K562 (cell line): ENCODE measurements at regions not wholly inside any gene's neighbourhood (a gene's known extent, or its start where the extent isn't known, plus 50 kb on each side); places are given as distances from the start of the nearest gene placed in this dataset.

Source experiments
- ATAC-seq: fragments of 200-7000 bp; cut with Tn5 transposase; 3 replicates; pipeline ENCODE4 v1.9.1; 2020; ENCODE audit warnings: moderate library complexity
- BruUV-seq: library from RNA; stranded (reverse); fragments of 400-500 nt; replicated peaks from 2 replicates; lab custom pipeline; 2021; lab: Mats Ljungman, UMichigan
- CTCF ChIA-PET: fragments of 300-600 bp; formaldehyde crosslinking; extraction: SDS; loops from one replicate; lab custom pipeline; 2021; ENCODE audit warnings: low intra/inter-chr PET ratio; lab: Yijun Ruan, JAX
- POLR2A ChIA-PET: fragments of 300-600, 350-650 bp; sonication (Branson Sonifier 250); formaldehyde crosslinking; extraction: SDS; loops from one replicate; lab custom pipeline; 2021; ENCODE audit warnings: antibody characterized with exemption, inconsistent platforms; lab: Yijun Ruan, JAX
- DNase-seq, 4 experiments: peaks; one replicate each; pipeline versions ENCODE4 v3.0.0 to v3.0.0-alpha.2; 2011 to 2018; ENCODE audit warnings: low spot score in 3 of 4, mixed read lengths in 3 of 4; ENCODE audit errors: extremely low read depth in 1 of 4
- FAIRE-seq: peaks from 2 replicates; lab custom pipeline; 2011; peaks lifted over from hg19 to GRCh38; lab: Jason Lieb, UNC
- H2AFZ ChIP-seq: 2 replicates; pipeline ENCODE4 v1.6.0; 2011; ENCODE audit warnings: low read depth, low read length, control low read depth, inconsistent platforms
- H3K27ac ChIP-seq: fragments of 200-600 bp; 3 replicates; pipeline ENCODE4 v1.8.0; 2011; ENCODE audit warnings: low read depth, mild to moderate bottlenecking, control low read depth, inconsistent platforms, low read length, moderate library complexity, mixed read lengths; ENCODE audit errors: extremely low read depth
- H3K27me3 ChIP-seq, 2 experiments: fragments of 300-600 bp in 1 of 2; 2 replicates in 1 of 2; 3 replicates in 1 of 2; pipeline versions ENCODE4 v1.6.0 to v1.8.0; 2011; ENCODE audit warnings: inconsistent platforms in 2 of 2, low read length in 2 of 2, mild to moderate bottlenecking in 1 of 2, mixed read lengths in 1 of 2, moderate library complexity in 1 of 2; ENCODE audit not compliant: control insufficient read depth in 2 of 2, insufficient read depth in 2 of 2
- H3K36me3 ChIP-seq: fragments of 300-600 bp; 3 replicates; pipeline ENCODE4 v1.8.0; 2011; ENCODE audit warnings: mild to moderate bottlenecking, low read length, inconsistent platforms; ENCODE audit not compliant: control insufficient read depth, insufficient read depth
- H3K4me1 ChIP-seq, 2 experiments: fragments of 200-600 bp in 1 of 2; replicated peaks in 1 of 2; 2 replicates in 1 of 2; 3 replicates in 1 of 2; pipeline versions ENCODE4 v1.5.1 to v1.8.0; 2011; ENCODE audit warnings: inconsistent platforms in 2 of 2, low read length in 2 of 2, mild to moderate bottlenecking in 1 of 2, mixed read lengths in 1 of 2, moderate library complexity in 1 of 2; ENCODE audit not compliant: control insufficient read depth in 2 of 2, insufficient read depth in 2 of 2
- H3K4me2 ChIP-seq: 2 replicates; pipeline ENCODE4 v1.6.1; 2011; ENCODE audit warnings: low read length, control low read depth, inconsistent platforms, mixed read lengths; ENCODE audit not compliant: insufficient read depth
- H3K4me3 ChIP-seq: fragments of 200-600 bp; sonication (generic), shearing (Covaris generic); 2 replicates; pipeline ENCODE4 v1.5.1; 2016; ENCODE audit warnings: control low read depth, inconsistent platforms
- H3K79me2 ChIP-seq: fragments of 200-600 bp; 3 replicates; pipeline ENCODE4 v1.8.0; 2011; ENCODE audit warnings: low read length, inconsistent platforms; ENCODE audit not compliant: control insufficient read depth, insufficient read depth
- H3K9ac ChIP-seq, 2 experiments: 2 replicates each; pipeline versions ENCODE4 v1.6.0 to v1.6.1; 2011; ENCODE audit warnings: low read depth in 2 of 2, low read length in 2 of 2, control low read depth in 1 of 2, inconsistent platforms in 1 of 2, mild to moderate bottlenecking in 1 of 2, mixed read lengths in 1 of 2; ENCODE audit not compliant: insufficient read depth in 1 of 2
- H3K9me1 ChIP-seq: one replicate; pipeline ENCODE4 v1.6.0; 2011; ENCODE audit warnings: inconsistent platforms, mild to moderate bottlenecking, low read length, moderate library complexity; ENCODE audit not compliant: control insufficient read depth, insufficient read depth
- H3K9me3 ChIP-seq: replicated peaks from 2 replicates; pipeline ENCODE4 v1.5.1; 2011; ENCODE audit warnings: low read depth, low read length, inconsistent platforms; ENCODE audit not compliant: control insufficient read depth, insufficient read depth
- H4K20me1 ChIP-seq: replicated peaks from 2 replicates; pipeline ENCODE4 v1.6.1; 2011; ENCODE audit warnings: low read length, inconsistent platforms, mixed read lengths; ENCODE audit not compliant: control insufficient read depth, insufficient read depth
- AFF1 ChIP-seq, 2 experiments: fragments of 450-650 bp; IDR thresholded peaks; 2 replicates each; pipeline ENCODE4 v1.6.1; 2018; ENCODE audit warnings: mild to moderate bottlenecking in 2 of 2, low read depth in 1 of 2; ENCODE audit not compliant: partially characterized antibody in 2 of 2
- EP400 ChIP-seq: fragments of 450-650 bp; IDR thresholded peaks from 2 replicates; pipeline ENCODE4 v1.6.1; 2017; ENCODE audit warnings: antibody characterized with exemption, mild to moderate bottlenecking, moderate library complexity
- MAX ChIP-seq: sonication (generic); formaldehyde crosslinking; IDR thresholded peaks from 2 replicates; pipeline ENCODE4 v1.9.0; 2022; ENCODE audit warnings: mild to moderate bottlenecking, missing genetic modification reagents
- MBD2 ChIP-seq: sonication (generic); IDR thresholded peaks from 2 replicates; pipeline ENCODE4 v1.6.1; 2016; ENCODE audit warnings: low read depth, borderline replicate concordance
- NR2C1 ChIP-seq, 2 experiments: fragments of 450-650 bp; IDR thresholded peaks; 2 replicates each; pipeline ENCODE4 v1.6.1; 2017; ENCODE audit warnings: mild to moderate bottlenecking in 2 of 2, antibody characterized with exemption in 1 of 2, inconsistent platforms in 1 of 2, missing compliant biosample characterization in 1 of 2, missing genetic modification characterization in 1 of 2
- THRB ChIP-seq: fragments of 450-650 bp; formaldehyde crosslinking; conservative IDR thresholded peaks from 2 replicates; pipeline ENCODE4 v1.4.0; 2022; ENCODE audit warnings: mild to moderate bottlenecking, missing genetic modification characterization
- TOE1 ChIP-seq, 2 experiments: fragments of 450-650 bp in 1 of 2; sonication (generic) in 1 of 2; formaldehyde crosslinking in 1 of 2; IDR thresholded peaks; 2 replicates each; pipeline versions ENCODE4 v1.7.1 to v1.8.0; 2016 to 2022; ENCODE audit warnings: borderline replicate concordance in 2 of 2, mild to moderate bottlenecking in 2 of 2, antibody characterized with exemption in 1 of 2, inconsistent platforms in 1 of 2, low read depth in 1 of 2, missing genetic modification reagents in 1 of 2, moderate library complexity in 1 of 2
- ZNF121 ChIP-seq: sonication (generic); formaldehyde crosslinking; conservative IDR thresholded peaks from 2 replicates; pipeline ENCODE4 v1.8.0; 2022; ENCODE audit warnings: missing genetic modification reagents
- ZNF592 ChIP-seq: fragments of 450-650 bp; IDR thresholded peaks from 2 replicates; pipeline ENCODE4 v1.6.1; 2017; ENCODE audit warnings: antibody characterized with exemption, mild to moderate bottlenecking
- ZNF699 ChIP-seq: fragments of 250-450 bp; sonication (Bioruptor Pico); IDR thresholded peaks from 2 replicates; pipeline ENCODE4 v1.8.0; 2021; ENCODE audit warnings: mild to moderate bottlenecking, moderate library complexity; ENCODE audit not compliant: insufficient replicate concordance
- WGBS: fragments of 100-300 bp; shearing (Covaris generic); methylation state at CpG from one replicate; pipeline ENCODE4 v1.1.6; 2016; ENCODE audit warnings: low coverage, mixed read lengths; ENCODE audit not compliant: insufficient coverage; ENCODE audit errors: missing lambda C conversion rate; 5-methylcytosine and 5-hydroxymethylcytosine counted together
- in situ Hi-C: fragments of 300-500 bp; cut with MboI; formaldehyde crosslinking; loops from 4 replicates; pipeline ENCODE4 v1.15.0; 2018; ENCODE audit warnings: inconsistent platforms, mixed read lengths
- intact Hi-C: fragments of 100-400 bp; cut with micrococcal nuclease; formaldehyde crosslinking; loops from 2 replicates; pipeline ENCODE4 v1.14.2; 2022

GRCh38 chr13:50267917-50268316, 252.7 kb downstream of the KCNRG start:
- H3K9ac ChIP-seq: no peak overlapping the region
- in situ Hi-C loops: no loop called here
- DNase-seq (no peak), ATAC-seq (no peak), FAIRE-seq (no peak)
- WGBS: 12% methylated on average over 1 of the region's 1 CpG
- H3K4me1 ChIP-seq: no peaks in the 10 kb centered on the region; a peak in 1 of 5 replicates
- H2AFZ ChIP-seq: no peak overlapping the region
- no peaks in the 10 kb centered on the region for H3K9me3 ChIP-seq
- H3K36me3 ChIP-seq: no peaks in the 10 kb centered on the region
- H3K79me2 ChIP-seq: no peaks in the 10 kb centered on the region; the same call in 2 of the 3 replicates
- no peaks in the 10 kb centered on the region for H3K9me1 ChIP-seq
- POLR2A ChIA-PET: interaction anchor here (0.8 kb wide), 1 partner anchor 119 kb away, joined by 3 read pairs; no protein-coding TSS in a partner anchor
- no peak overlapping the region for H3K4me3 ChIP-seq
- intact Hi-C loops: no loop called here
- H4K20me1 ChIP-seq: 0 out of 2 replicates have a peak, but pooled peaks cover 3% of the 10 kb centered on the region
- no peak overlapping the region for H3K27ac ChIP-seq
- H3K4me2 ChIP-seq: no peak overlapping the region
- no TSS peak for BruUV-seq
- no peaks in the 10 kb centered on the region for H3K27me3 ChIP-seq
- CTCF ChIA-PET: no interaction called here
- TF ChIP-seq THRB (no peak), EP400 (no peak), AFF1 (IDR thresholded peaks at IDR 0.05; ENCODE audit: low read depth in 1 of 2, partially characterized antibody in 2 of 2) (no peak), MAX (CRISPR knock-in tag) (no peak), ZNF699 (CRISPR knock-in tag) (no peak), ZNF592 (no peak), TOE1 (IDR thresholded peaks at IDR 0.05; ENCODE audit: borderline replicate concordance) (no peak), TOE1 (CRISPR knock-in tag; IDR thresholded peaks at IDR 0.05; ENCODE audit: borderline replicate concordance, low read depth) (no peak), MBD2 (no peak), ZNF121 (no peak), NR2C1 (IDR thresholded peaks at IDR 0.05) (no peak), NR2C1 (tag; IDR thresholded peaks at IDR 0.05) (no peak)
